Neural progenitor cell (in vitro differentiated cells): ENCODE measurements at regions not wholly inside any gene's neighbourhood (a gene's known extent, or its start where the extent isn't known, plus 50 kb on each side); places are given as distances from the start of the nearest gene placed in this dataset.
A peak's percentile ranks its signal among the peaks of the same experiment; 100 is the strongest.

Experiments
- DNase-seq: peaks from one replicate; pipeline ENCODE4 v3.0.0-alpha.2; 2016; ENCODE audit warnings: low spot score
- H2AFZ ChIP-seq: fragments of 200-600 bp; sonication (generic); replicated peaks from 2 replicates; pipeline ENCODE4 v1.6.1; 2016; ENCODE audit warnings: antibody characterized with exemption
- H3F3A ChIP-seq: fragments of 200-600 bp; sonication (generic); 2 replicates; pipeline ENCODE4 v1.6.1; 2016; ENCODE audit warnings: antibody characterized with exemption, low read depth
- H3K27ac ChIP-seq: fragments of 200-600 bp; sonication (generic); 2 replicates; pipeline ENCODE4 v1.5.1; 2016; ENCODE audit warnings: mild to moderate bottlenecking
- H3K27me3 ChIP-seq: fragments of 200-600 bp; sonication (generic); 2 replicates; pipeline ENCODE4 v1.6.1; 2016; ENCODE audit warnings: mild to moderate bottlenecking, moderate library complexity
- H3K36me3 ChIP-seq: fragments of 200-600 bp; sonication (generic); 2 replicates; pipeline ENCODE4 v1.5.1; 2016
- H3K4me1 ChIP-seq: fragments of 200-600 bp; sonication (generic); 2 replicates; pipeline ENCODE4 v1.6.1; 2016; ENCODE audit warnings: mixed run types
- H3K4me2 ChIP-seq: fragments of 200-600 bp; sonication (generic); 2 replicates; pipeline ENCODE4 v1.6.1; 2016
- H3K4me3 ChIP-seq: fragments of 200-600 bp; sonication (generic); 2 replicates; pipeline ENCODE4 v1.5.1; 2016
- H3K79me2 ChIP-seq: fragments of 200-600 bp; sonication (generic); 2 replicates; pipeline ENCODE4 v1.6.1; 2016; ENCODE audit warnings: low read depth
- H3K9ac ChIP-seq: fragments of 200-600 bp; sonication (generic); 2 replicates; pipeline ENCODE4 v1.6.1; 2016
- H3K9me3 ChIP-seq: fragments of 200-600 bp; sonication (generic); 2 replicates; pipeline ENCODE4 v1.5.1; 2016; ENCODE audit warnings: low read depth
- H4K20me1 ChIP-seq: fragments of 200-600 bp; sonication (generic); 2 replicates; pipeline ENCODE4 v1.6.1; 2016; ENCODE audit warnings: low read depth
- H3K27ac Mint-ChIP-seq: 3 replicates; pipeline ENCODE4 v1.8.0; 2021; ENCODE audit warnings: mixed read lengths
- H3K27me3 Mint-ChIP-seq: 2 replicates; pipeline ENCODE4 v1.8.0; 2022; ENCODE audit warnings: low read depth, mild to moderate bottlenecking, inconsistent platforms, moderate library complexity, mixed read lengths; ENCODE audit not compliant: insufficient read depth
- H3K36me3 Mint-ChIP-seq: 3 replicates; pipeline ENCODE4 v1.8.0; 2021; ENCODE audit warnings: mixed read lengths
- H3K4me1 Mint-ChIP-seq: 3 replicates; pipeline ENCODE4 v1.8.0; 2021; ENCODE audit warnings: mixed read lengths
- H3K4me3 Mint-ChIP-seq: 3 replicates; pipeline ENCODE4 v1.8.0; 2021; ENCODE audit warnings: mild to moderate bottlenecking, moderate library complexity, mixed read lengths
- H3K9me3 Mint-ChIP-seq: 3 replicates; pipeline ENCODE4 v1.8.0; 2020; ENCODE audit warnings: mixed read lengths
- EZH2 ChIP-seq: fragments of 200-600 bp; sonication (generic); IDR thresholded peaks from 2 replicates; pipeline ENCODE4 v1.6.1; 2017; ENCODE audit warnings: antibody characterized with exemption, mild to moderate bottlenecking, moderate library complexity
- EZH2phosphoT487 ChIP-seq: fragments of 200-600 bp; sonication (generic); IDR thresholded peaks from 2 replicates; pipeline ENCODE4 v1.6.1; 2017; ENCODE audit warnings: antibody characterized with exemption
- TF ChIP-seq, protein P1 (sequence below): fragments of 200-600 bp; sonication (generic); IDR thresholded peaks from 2 replicates; pipeline ENCODE4 v1.5.1; 2017; ENCODE audit warnings: antibody characterized with exemption, mild to moderate bottlenecking

GRCh38 chr6:92582211-92582610, 837.1 kb downstream of the EPHA7 start:
- H3K79me2 ChIP-seq = no peaks in the 10 kb centered on the region
- no peaks in the 10 kb centered on the region for H3K36me3 ChIP-seq
- no peaks in the 10 kb centered on the region for H3K27me3 ChIP-seq
- H2AFZ ChIP-seq = no peak overlapping the region
- no peak overlapping the region for H3K4me2 ChIP-seq
- no peaks in the 10 kb centered on the region for H4K20me1 ChIP-seq
- no peak overlapping the region for H3K9ac ChIP-seq
- no peak for DNase-seq
- H3K9me3 ChIP-seq = no peaks in the 10 kb centered on the region
- Mint-ChIP-seq H3K4me3 (no peak overlapping the region), H3K27me3 (no peaks in the 10 kb centered on the region), H3K27ac (no peak overlapping the region), H3K4me1 (peaks cover 10% of the 10 kb centered on the region), H3K36me3 (no peaks in the 10 kb centered on the region), H3K9me3 (peaks cover 28% of the 10 kb centered on the region)
- no peak overlapping the region for H3K4me3 ChIP-seq
- TF ChIP-seq, protein P1, sequence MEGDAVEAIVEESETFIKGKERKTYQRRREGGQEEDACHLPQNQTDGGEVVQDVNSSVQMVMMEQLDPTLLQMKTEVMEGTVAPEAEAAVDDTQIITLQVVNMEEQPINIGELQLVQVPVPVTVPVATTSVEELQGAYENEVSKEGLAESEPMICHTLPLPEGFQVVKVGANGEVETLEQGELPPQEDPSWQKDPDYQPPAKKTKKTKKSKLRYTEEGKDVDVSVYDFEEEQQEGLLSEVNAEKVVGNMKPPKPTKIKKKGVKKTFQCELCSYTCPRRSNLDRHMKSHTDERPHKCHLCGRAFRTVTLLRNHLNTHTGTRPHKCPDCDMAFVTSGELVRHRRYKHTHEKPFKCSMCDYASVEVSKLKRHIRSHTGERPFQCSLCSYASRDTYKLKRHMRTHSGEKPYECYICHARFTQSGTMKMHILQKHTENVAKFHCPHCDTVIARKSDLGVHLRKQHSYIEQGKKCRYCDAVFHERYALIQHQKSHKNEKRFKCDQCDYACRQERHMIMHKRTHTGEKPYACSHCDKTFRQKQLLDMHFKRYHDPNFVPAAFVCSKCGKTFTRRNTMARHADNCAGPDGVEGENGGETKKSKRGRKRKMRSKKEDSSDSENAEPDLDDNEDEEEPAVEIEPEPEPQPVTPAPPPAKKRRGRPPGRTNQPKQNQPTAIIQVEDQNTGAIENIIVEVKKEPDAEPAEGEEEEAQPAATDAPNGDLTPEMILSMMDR = no peak
- TF ChIP-seq EZH2 = no peak
- no peak for TF ChIP-seq EZH2phosphoT487
- no peaks in the 10 kb centered on the region for H3F3A ChIP-seq
- no peak overlapping the region for H3K27ac ChIP-seq
- H3K4me1 ChIP-seq = no peaks in the 10 kb centered on the region

DNA sequence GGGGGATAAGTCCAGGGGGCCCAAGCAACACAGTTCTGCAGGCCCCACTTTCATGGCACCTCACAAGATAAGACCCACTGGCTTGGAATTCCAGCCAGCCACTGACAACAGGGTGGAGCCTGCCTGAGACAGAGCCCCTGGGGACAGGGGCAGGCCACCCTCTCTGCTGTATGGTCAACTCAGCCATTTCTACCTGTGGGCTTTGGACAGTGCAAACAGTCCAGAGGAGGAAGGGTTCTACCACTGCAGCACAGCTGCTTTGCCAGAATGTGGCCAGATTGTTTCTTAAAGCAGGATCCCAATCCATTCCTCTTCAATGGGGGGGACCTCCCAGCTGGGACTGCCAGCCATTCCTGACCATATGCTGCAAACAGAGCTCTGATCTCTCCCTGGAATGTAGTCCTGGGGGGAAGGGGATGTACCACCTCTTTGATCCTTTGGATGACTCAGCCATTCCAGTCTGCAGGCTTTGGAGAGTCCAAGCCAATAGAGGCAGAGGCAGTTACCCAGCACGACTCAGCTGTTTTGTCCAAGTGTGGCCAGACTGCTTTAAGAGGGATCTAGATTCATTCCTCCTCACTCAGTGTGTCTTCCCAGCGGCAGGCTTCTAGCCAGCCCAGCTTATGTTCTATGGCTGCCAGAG, 842.2 kb downstream of the EPHA7 start:
- Mint-ChIP-seq H3K9me3 (peaks cover 28% of the 10 kb centered on the region), H3K27ac (no peak overlapping the region), H3K36me3 (no peaks in the 10 kb centered on the region), H3K27me3 (no peaks in the 10 kb centered on the region), H3K4me3 (no peak overlapping the region), H3K4me1 (peaks cover 6% of the 10 kb centered on the region)
- Histone ChIP-seq H3F3A (no peaks in the 10 kb centered on the region), H3K4me1 (no peaks in the 10 kb centered on the region), H4K20me1 (no peaks in the 10 kb centered on the region), H3K9ac (no peak overlapping the region), H3K9me3 (no peaks in the 10 kb centered on the region), H3K27ac (no peak overlapping the region), H2AFZ (peak overlapping the region; percentile 5), H3K4me3 (no peak overlapping the region), H3K27me3 (no peaks in the 10 kb centered on the region), H3K36me3 (no peaks in the 10 kb centered on the region), H3K4me2 (no peak overlapping the region), H3K79me2 (no peaks in the 10 kb centered on the region)
- TF ChIP-seq EZH2 = no peak
- TF ChIP-seq, protein P1 = no peak
- no peak for TF ChIP-seq EZH2phosphoT487
- peak; percentile 45 for DNase-seq

GRCh38 chr6:92568541-92568940, 850.8 kb downstream of the EPHA7 start:
- H3K27me3 Mint-ChIP-seq = no peaks in the 10 kb centered on the region
- no peaks in the 10 kb centered on the region for H3K27me3 ChIP-seq
- H3K4me2 ChIP-seq = no peak overlapping the region
- TF ChIP-seq, protein P1 = no peak
- TF ChIP-seq EZH2phosphoT487 = no peak
- no peak for TF ChIP-seq EZH2
- no peaks in the 10 kb centered on the region for H3K36me3 Mint-ChIP-seq
- H3K4me3 ChIP-seq = no peak overlapping the region
- no peaks in the 10 kb centered on the region for H4K20me1 ChIP-seq
- no peak for DNase-seq
- H3F3A ChIP-seq = no peaks in the 10 kb centered on the region
- no peaks in the 10 kb centered on the region for H3K4me1 Mint-ChIP-seq
- no peaks in the 10 kb centered on the region for H3K4me1 ChIP-seq
- no peaks in the 10 kb centered on the region for H3K36me3 ChIP-seq
- no peak overlapping the region for H3K9ac ChIP-seq
- no peaks in the 10 kb centered on the region for H3K79me2 ChIP-seq
- no peaks in the 10 kb centered on the region for H3K9me3 Mint-ChIP-seq
- H3K27ac Mint-ChIP-seq = no peak overlapping the region
- H2AFZ ChIP-seq = no peak overlapping the region
- no peaks in the 10 kb centered on the region for H3K9me3 ChIP-seq
- no peak overlapping the region for H3K4me3 Mint-ChIP-seq
- no peak overlapping the region for H3K27ac ChIP-seq
